GM10266 (cell line): ENCODE measurements at regions not wholly inside any gene's neighbourhood (a gene's known extent, or its start where the extent isn't known, plus 50 kb on each side); places are given as distances from the start of the nearest gene placed in this dataset.

Experiments
- DNase-seq: peaks from one replicate; pipeline ENCODE4 v3.0.0; 2012; ENCODE audit errors: extremely low spot score
- CTCF ChIP-seq: IDR thresholded peaks from 2 replicates; pipeline ENCODE4 v1.5.1; 2012; ENCODE audit warnings: mild to moderate bottlenecking, low read depth; ENCODE audit not compliant: control insufficient read depth, insufficient read depth; ENCODE audit errors: missing control alignments

- DNase-seq = no peak
- no peak for TF ChIP-seq CTCF
Observed at GRCh38 chr22:22355096-22355834, 110.7 kb downstream of the VPREB1 start.

- peak; percentile 89 for DNase-seq
- peak; percentile 80 for TF ChIP-seq CTCF
Observed at GRCh38 chr22:22357024-22357883, 112.7 kb downstream of the VPREB1 start.

DNA sequence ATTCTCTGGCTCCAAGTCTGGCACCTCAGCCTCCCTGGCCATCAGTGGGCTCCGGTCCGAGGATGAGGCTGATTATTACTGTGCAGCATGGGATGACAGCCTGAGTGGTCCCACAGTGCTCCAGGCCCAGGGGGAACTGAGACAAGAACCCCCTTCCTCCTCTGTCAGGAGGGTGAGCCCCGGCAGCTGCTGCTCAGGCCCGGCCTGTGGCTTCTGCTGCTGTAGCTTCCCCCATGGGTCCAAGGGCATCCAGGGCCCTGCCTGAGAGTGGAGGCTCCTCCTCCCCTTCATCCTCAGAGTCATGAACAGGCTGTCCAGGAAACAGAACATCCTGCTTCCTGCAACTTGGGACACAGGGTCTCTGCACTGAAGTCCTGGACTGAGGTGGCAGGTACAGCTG is 113.6 kb downstream of the VPREB1 start:
- TF ChIP-seq CTCF = no peak
- no peak for DNase-seq

GRCh38 chr22:22358686-22359085 is 114.1 kb downstream of the VPREB1 start:
- no peak for DNase-seq
- no peak for TF ChIP-seq CTCF

DNA sequence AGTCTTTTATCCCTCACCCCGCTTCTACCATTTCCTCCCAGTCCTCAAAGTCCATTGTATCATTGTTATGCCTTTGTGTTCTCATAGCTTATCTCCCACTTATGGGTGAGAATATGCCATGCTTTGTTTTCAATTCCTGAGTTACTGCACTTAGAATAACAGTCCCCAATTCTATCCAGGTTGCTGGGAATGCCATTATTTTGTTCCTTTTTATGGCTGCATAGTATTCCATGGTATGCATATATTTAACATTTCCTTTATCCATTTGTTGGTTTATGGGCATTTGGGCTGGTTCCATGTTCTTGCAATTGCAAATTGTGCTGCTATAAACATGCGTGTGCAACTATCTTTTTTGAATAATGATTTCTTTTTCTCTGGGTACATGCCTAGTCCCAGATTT is 114.9 kb downstream of the VPREB1 start:
- no peak for TF ChIP-seq CTCF
- no peak for DNase-seq

DNA sequence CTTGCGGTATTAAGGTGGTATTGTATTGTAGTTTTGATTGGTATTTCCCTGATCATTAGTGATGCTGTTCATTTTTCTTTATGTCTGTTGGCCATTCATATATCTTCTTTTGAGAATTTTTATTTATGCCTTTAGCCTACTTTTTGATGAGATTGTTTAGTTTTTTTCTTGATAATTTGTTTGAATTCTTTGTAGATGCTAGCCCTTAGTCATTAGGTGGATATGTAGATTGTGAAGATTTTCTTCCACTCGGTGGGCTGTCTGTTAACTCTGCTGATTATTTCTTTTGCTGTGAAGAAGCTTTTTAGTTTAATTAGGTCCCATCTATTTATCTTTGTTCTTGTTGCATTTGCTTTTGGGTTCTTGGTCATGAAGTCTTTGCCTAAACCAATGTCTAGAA is 115.4 kb downstream of the VPREB1 start:
- DNase-seq = no peak

More for the DNA sequence above, 115.4 kb downstream of the VPREB1 start:
- no peak for TF ChIP-seq CTCF
